HepG2 (cell line): ENCODE measurements at regions not wholly inside any gene's neighbourhood (a gene's known extent, or its start where the extent isn't known, plus 50 kb on each side); places are given as distances from the start of the nearest gene placed in this dataset.

Experiments
- ATAC-seq: fragments of 200-7000 bp; cut with Tn5 transposase; 3 replicates; pipeline ENCODE4 v1.9.1; 2020; ENCODE audit warnings: mild to moderate bottlenecking, moderate library complexity
- BruUV-seq: library from RNA; stranded (reverse); fragments of 400-500 nt; replicated peaks from 2 replicates; lab custom pipeline; 2021; lab: Mats Ljungman, UMichigan
- CTCF ChIA-PET: fragments of 300-600 bp; formaldehyde crosslinking; extraction: SDS; loops from one replicate; lab custom pipeline; 2021; ENCODE audit warnings: low total read pairs, inconsistent platforms, low intra/inter-chr PET ratio; lab: Yijun Ruan, JAX
- POLR2A ChIA-PET: fragments of 350-600 bp; sonication (Branson Sonifier 250); formaldehyde crosslinking; loops from one replicate; lab custom pipeline; 2020; ENCODE audit warnings: antibody characterized with exemption, inconsistent platforms; lab: Yijun Ruan, JAX
- DNase-seq: peaks from one replicate; pipeline ENCODE4 v3.0.0-alpha.2; 2015; ENCODE audit warnings: low spot score
- FAIRE-seq: peaks from 3 replicates; lab custom pipeline; 2011; peaks lifted over from hg19 to GRCh38; lab: Jason Lieb, UNC
- H2AFZ ChIP-seq: one replicate; pipeline ENCODE4 v1.6.1; 2011; ENCODE audit warnings: low read length, inconsistent platforms
- H3K27ac ChIP-seq: fragments of 300-600 bp; 3 replicates; pipeline ENCODE4 v1.8.0; 2011; ENCODE audit warnings: mixed run types, mild to moderate bottlenecking, mixed read lengths, low read length, inconsistent platforms; ENCODE audit not compliant: insufficient read depth; ENCODE audit errors: extremely low read length
- H3K27me3 ChIP-seq, 2 experiments: fragments of 200-600 bp in 1 of 2; 2 replicates in 1 of 2; 3 replicates in 1 of 2; pipeline versions ENCODE4 v1.6.0 to v1.8.0; 2011; ENCODE audit warnings: low read length in 2 of 2, mild to moderate bottlenecking in 2 of 2, moderate library complexity in 2 of 2, inconsistent platforms in 1 of 2; ENCODE audit not compliant: insufficient read depth in 2 of 2, control insufficient read depth in 1 of 2
- H3K36me3 ChIP-seq, 2 experiments: fragments of 200-600 bp in 1 of 2; replicated peaks in 1 of 2; 2 replicates in 1 of 2; 3 replicates in 1 of 2; pipeline versions ENCODE4 v1.5.1 to v1.8.0; 2011; ENCODE audit warnings: low read length in 2 of 2, inconsistent platforms in 1 of 2; ENCODE audit not compliant: insufficient read depth in 2 of 2, control insufficient read depth in 1 of 2
- H3K4me1 ChIP-seq: 2 replicates; pipeline ENCODE4 v1.5.1; 2012; ENCODE audit warnings: low read length, inconsistent platforms; ENCODE audit not compliant: insufficient read depth
- H3K4me2 ChIP-seq: 2 replicates; pipeline ENCODE4 v1.6.0; 2011; ENCODE audit warnings: low read depth, low read length, inconsistent platforms
- H3K4me3 ChIP-seq, 3 experiments: fragments of 200-600 bp in 1 of 3; sonication (generic), shearing (Covaris generic) in 1 of 3; replicated peaks in 1 of 3; 2 replicates each; pipeline ENCODE4 v1.5.1; 2011 to 2016; ENCODE audit warnings: low read length in 3 of 3, inconsistent platforms in 2 of 3, low read depth in 2 of 3, mild to moderate bottlenecking in 2 of 3, control low read depth in 1 of 3, mixed read lengths in 1 of 3; ENCODE audit not compliant: insufficient read depth in 1 of 3
- H3K79me2 ChIP-seq: one replicate; pipeline ENCODE4 v1.6.1; 2011; ENCODE audit warnings: low read length, inconsistent platforms; ENCODE audit not compliant: insufficient read depth
- H3K9ac ChIP-seq: 2 replicates; pipeline ENCODE4 v1.6.0; 2011; ENCODE audit warnings: mild to moderate bottlenecking, low read depth, low read length, inconsistent platforms; ENCODE audit not compliant: insufficient read depth
- H3K9me3 ChIP-seq: 2 replicates; pipeline ENCODE4 v1.5.1; 2012; ENCODE audit warnings: mild to moderate bottlenecking, low read length
- H4K20me1 ChIP-seq: 2 replicates; pipeline ENCODE4 v1.6.0; 2011; ENCODE audit warnings: inconsistent platforms, mild to moderate bottlenecking, low read length, moderate library complexity; ENCODE audit not compliant: insufficient read depth
- BRCA1 ChIP-seq: sonication (generic); formaldehyde crosslinking; IDR thresholded peaks from 2 replicates; pipeline ENCODE4 v1.4.0; 2020; ENCODE audit warnings: missing genetic modification reagents
- EEA1 ChIP-seq: sonication (generic); formaldehyde crosslinking; IDR thresholded peaks from 2 replicates; pipeline ENCODE4 v1.5.1; 2020; ENCODE audit warnings: mild to moderate bottlenecking, missing genetic modification reagents, borderline replicate concordance
- GPBP1L1 ChIP-seq: sonication (generic); formaldehyde crosslinking; IDR thresholded peaks from 2 replicates; pipeline ENCODE4 v1.5.0; 2020; ENCODE audit warnings: mild to moderate bottlenecking, missing genetic modification reagents
- NFYC ChIP-seq: IDR thresholded peaks from 2 replicates; pipeline ENCODE4 v1.6.1; 2016; ENCODE audit warnings: missing genetic modification reagents, missing compliant biosample characterization
- NR2C2 ChIP-seq: sonication (generic); formaldehyde crosslinking; IDR thresholded peaks from 2 replicates; pipeline ENCODE4 v1.4.0; 2020; ENCODE audit warnings: missing genetic modification reagents, mild to moderate bottlenecking, moderate library complexity, borderline replicate concordance
- SATB2 ChIP-seq: sonication (generic); formaldehyde crosslinking; IDR thresholded peaks from 2 replicates; pipeline ENCODE4 v1.5.0; 2020; ENCODE audit warnings: missing genetic modification reagents
- SIN3B ChIP-seq: fragments of 150-350 bp; IDR thresholded peaks from 2 replicates; pipeline ENCODE4 v1.6.1; 2014; ENCODE audit warnings: low read length
- TAF15 ChIP-seq: fragments of 200-400 bp; formaldehyde crosslinking; IDR thresholded peaks from one replicate; pipeline ENCODE4 v1.6.1; 2018; ENCODE audit warnings: mild to moderate bottlenecking, low read depth, low read length; ENCODE audit not compliant: poor library complexity, severe bottlenecking
- TFE3 ChIP-seq: IDR thresholded peaks from 2 replicates; pipeline ENCODE4 v1.6.1; 2016
- ZFP41 ChIP-seq: sonication (generic); formaldehyde crosslinking; IDR thresholded peaks from 2 replicates; pipeline ENCODE4 v1.4.0; 2020; ENCODE audit warnings: mild to moderate bottlenecking, missing genetic modification reagents, borderline replicate concordance
- ZNF317 ChIP-seq: sonication (generic); formaldehyde crosslinking; IDR thresholded peaks from 2 replicates; pipeline ENCODE4 v1.5.0; 2020; ENCODE audit warnings: mild to moderate bottlenecking, missing genetic modification reagents
- WGBS: methylation state at CpG from one replicate; pipeline ENCODE4 v1.1.6; 2017; ENCODE audit warnings: low lambda C conversion rate; 5-methylcytosine and 5-hydroxymethylcytosine counted together
- in situ Hi-C: cut with HindIII; loops from 2 replicates; pipeline ENCODE4 v1.10.0; 2017; ENCODE audit warnings: low pct_unique_long_range_greater_than_20kb; ENCODE audit not compliant: extremely low pct_ligation_motif_present
- intact Hi-C: fragments of 100-400 bp; cut with micrococcal nuclease; formaldehyde crosslinking; loops from one replicate; pipeline ENCODE4 v1.10.0; 2022; ENCODE audit not compliant: unreplicated experiment

- H3K4me3 ChIP-seq, result no peak overlapping the region
- no peaks in the 10 kb centered on the region; a peak in 1 of 5 replicates for H3K27me3 ChIP-seq
- H3K79me2 ChIP-seq, result no peaks in the 10 kb centered on the region
- no TSS peak for BruUV-seq
- no peaks in the 10 kb centered on the region for H4K20me1 ChIP-seq
- intact Hi-C loops, result no loop called here
- no peaks in the 10 kb centered on the region for H3K9me3 ChIP-seq
- ChIA-PET POLR2A (no interaction called here), CTCF (no interaction called here)
- H3K9ac ChIP-seq, result no peak overlapping the region
- H2AFZ ChIP-seq, result no peak overlapping the region
- WGBS, result 9% methylated on average over 8 of the region's 8 CpGs
- no peaks in the 10 kb centered on the region for H3K36me3 ChIP-seq
- H3K27ac ChIP-seq, result no peak overlapping the region
- in situ Hi-C loops, result no loop called here
- H3K4me1 ChIP-seq, result no peaks in the 10 kb centered on the region
- ATAC-seq, result no peak
- no peak for TF ChIP-seq NFYC (CRISPR knock-in tag)
- no peak for TF ChIP-seq SATB2 (CRISPR knock-in tag)
- no peak for TF ChIP-seq ZFP41 (CRISPR knock-in tag)
- TF ChIP-seq ZNF317 (CRISPR knock-in tag), result no peak
- no peak for TF ChIP-seq NR2C2
- no peak for TF ChIP-seq SIN3B
- TF ChIP-seq GPBP1L1 (CRISPR knock-in tag), result no peak
- TF ChIP-seq TFE3 (CRISPR knock-in tag), result no peak
- no peak for TF ChIP-seq TAF15
- no peak for TF ChIP-seq EEA1
- no peak for TF ChIP-seq BRCA1 (CRISPR knock-in tag)
- TF ChIP-seq, all 625 proteins: peak for 0
- no peak for FAIRE-seq
- DNase-seq, result no peak
- no peak overlapping the region for H3K4me2 ChIP-seq
Observed at GRCh38 chr1:147391114-147391513, 148.6 kb downstream of the CHD1L start.
